Keratinocyte (primary cell): ENCODE measurements at regions not wholly inside any gene's neighbourhood (a gene's known extent, or its start where the extent isn't known, plus 50 kb on each side); places are given as distances from the start of the nearest gene placed in this dataset.

Experiments
- CTCF ChIP-seq, 3 experiments: IDR thresholded peaks in 1 of 3; conservative IDR thresholded peaks in 1 of 3; optimal IDR thresholded peaks in 1 of 3; 2 replicates in 2 of 3; 3 replicates in 1 of 3; pipeline versions ENCODE3 to v1.5.1; 2011; ENCODE audit warnings: low read length in 3 of 3, mild to moderate bottlenecking in 3 of 3, moderate library complexity in 2 of 3, control low read depth in 1 of 3, inconsistent platforms in 1 of 3; ENCODE audit not compliant: insufficient read depth in 2 of 3; ENCODE audit errors: extremely low read depth in 1 of 3
- EZH2 ChIP-seq: IDR thresholded peaks from one replicate; pipeline ENCODE4 v1.6.1; 2012; ENCODE audit warnings: inconsistent platforms, mild to moderate bottlenecking, low read length, moderate library complexity

GRCh38 chr21:29233611-29234540, 64.8 kb upstream of the BACH1 start:
- no peak for TF ChIP-seq CTCF (optimal IDR thresholded peaks at IDR 0.05 in 1 of 3, IDR thresholded peaks at IDR 0.05 in 1 of 3, conservative IDR thresholded peaks at IDR 0.05 in 1 of 3; ENCODE audit: extremely low read depth in 1 of 3, insufficient read depth in 2 of 3, low read length in 3 of 3)
- no peak for TF ChIP-seq EZH2
